IPS-NIHi7 (cell line): ENCODE measurements at regions not wholly inside any gene's neighbourhood (a gene's known extent, or its start where the extent isn't known, plus 50 kb on each side); places are given as distances from the start of the nearest gene placed in this dataset.
"Not testable (repeated sequence)": the region's sequence is repeated elsewhere in the genome, so short reads cannot be mapped to it uniquely, and the experiment has no call there.

Experiments used
- DNase-seq: peaks from one replicate; pipeline ENCODE4 v3.0.0; 2012; ENCODE audit warnings: mixed read lengths; ENCODE audit errors: extremely low spot score

- DNase-seq = not testable (repeated sequence)
Observed at GRCh38 chr1:228892200-228892599, 156.9 kb downstream of the RHOU start.

DNA sequence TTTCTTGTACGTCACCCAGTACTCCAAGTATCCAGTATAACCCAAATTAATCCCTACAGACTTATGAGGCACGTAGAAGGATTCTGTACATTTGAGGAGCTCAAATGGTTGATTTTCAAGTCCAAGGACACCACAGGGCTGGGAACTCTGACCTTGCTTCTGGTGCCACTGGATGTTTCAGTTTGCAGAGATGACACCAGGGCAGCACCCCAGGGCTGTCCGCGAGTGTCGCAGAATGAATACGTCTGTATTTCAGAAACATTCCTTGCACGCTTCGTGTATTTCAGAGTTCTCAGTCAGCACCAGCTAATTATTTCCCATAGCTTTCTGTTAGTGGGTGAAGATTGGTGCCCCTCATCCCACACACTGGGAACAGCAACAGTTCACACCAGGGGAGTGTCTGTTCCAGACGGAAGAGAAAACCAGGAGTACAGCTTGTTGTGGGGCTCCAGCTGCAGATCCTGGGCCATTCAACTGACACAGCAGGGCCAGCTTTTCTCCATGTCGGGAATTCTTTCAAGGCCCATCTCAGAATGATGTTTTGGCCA, 159.2 kb downstream of the RHOU start:
- no peak for DNase-seq

DNA sequence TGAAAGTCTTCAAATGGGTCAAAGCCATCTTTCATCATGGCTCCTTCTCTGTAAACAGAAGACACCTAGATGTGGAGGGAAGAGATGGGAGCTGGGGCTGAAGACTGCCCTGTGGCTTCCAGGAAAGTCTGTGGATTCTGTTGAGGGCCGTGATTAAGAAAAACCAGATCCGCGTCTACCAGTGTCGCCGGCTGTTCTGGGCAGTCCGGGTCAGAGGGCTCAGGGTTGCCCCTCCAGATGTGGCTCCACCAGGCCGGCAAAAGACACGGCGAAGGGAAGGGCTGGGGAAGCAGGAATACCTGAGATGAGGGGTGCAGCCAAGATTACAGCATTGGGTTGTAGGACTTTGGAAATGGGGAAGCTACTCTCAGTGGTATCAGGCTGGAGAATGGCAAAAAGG, 162.6 kb downstream of the RHOU start:
- no peak for DNase-seq

- no peak for DNase-seq
Observed at GRCh38 chr1:228898582-228898992, 163.3 kb downstream of the RHOU start.

GRCh38 chr1:228899421-228899956, 164.2 kb downstream of the RHOU start:
- DNase-seq = no peak

DNA sequence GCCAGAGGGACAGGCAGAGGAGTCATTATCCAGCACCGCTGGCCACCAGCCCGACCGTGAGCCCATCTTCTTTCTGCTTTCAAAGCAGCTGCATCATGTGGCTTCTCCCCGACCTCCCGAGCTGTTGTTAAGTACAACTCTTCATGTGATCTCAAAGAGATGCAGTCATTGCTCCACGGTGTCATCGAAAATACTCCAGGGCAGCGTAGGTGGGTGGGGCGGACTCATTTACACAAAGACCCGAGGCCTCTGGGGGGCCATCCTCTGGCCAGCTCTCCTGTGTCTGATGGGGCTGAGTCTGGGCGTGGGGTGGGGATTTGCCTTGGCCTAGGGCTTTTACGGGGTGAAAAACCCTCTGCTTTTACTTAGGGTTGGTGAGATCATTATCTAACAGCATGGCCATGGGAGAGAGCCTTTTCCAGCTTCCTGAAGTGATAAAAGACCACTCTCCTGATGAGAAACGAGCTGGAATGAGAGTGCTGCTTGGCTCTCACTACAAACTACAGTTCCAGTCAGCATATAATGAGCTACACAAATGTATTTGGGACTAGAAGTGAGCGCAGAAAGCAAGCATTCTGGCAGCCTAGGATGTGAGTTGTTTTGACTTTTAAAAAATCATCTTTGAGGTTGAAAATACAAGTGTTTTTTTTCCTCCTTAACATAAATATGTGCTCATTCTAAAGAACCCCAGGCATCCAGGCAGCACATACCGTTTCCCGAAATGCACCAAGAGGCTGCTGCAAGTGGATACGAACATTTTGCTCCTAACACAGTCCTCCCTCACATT, 165.0 kb downstream of the RHOU start:
- DNase-seq = no peak

DNA sequence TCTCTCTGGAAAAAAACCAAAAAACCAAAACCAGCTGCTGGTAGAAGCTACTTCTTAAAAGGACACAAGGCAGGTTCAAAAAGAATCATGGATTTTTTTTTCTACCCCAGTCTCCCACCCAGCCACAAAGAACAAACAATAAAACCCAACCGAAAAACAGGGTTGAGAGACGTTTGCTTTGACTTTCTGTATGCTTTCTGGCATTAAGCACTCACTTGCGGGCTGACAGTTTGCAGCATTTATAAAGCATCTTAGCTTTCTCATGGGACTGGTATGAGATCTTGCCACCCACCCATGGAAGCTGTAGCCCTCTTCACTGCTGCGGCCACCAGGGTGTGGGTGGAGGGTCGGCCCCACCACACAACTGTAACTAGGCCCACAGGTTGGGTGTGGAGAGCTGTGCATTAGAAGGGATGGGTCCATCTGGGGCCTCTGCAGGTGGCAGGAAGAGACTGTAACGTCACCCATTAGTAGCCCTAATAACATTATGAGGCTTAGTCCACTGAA, 165.7 kb downstream of the RHOU start:
- DNase-seq = no peak

- DNase-seq = no peak
Observed at GRCh38 chr1:228901936-228902681, 166.8 kb downstream of the RHOU start.

DNA sequence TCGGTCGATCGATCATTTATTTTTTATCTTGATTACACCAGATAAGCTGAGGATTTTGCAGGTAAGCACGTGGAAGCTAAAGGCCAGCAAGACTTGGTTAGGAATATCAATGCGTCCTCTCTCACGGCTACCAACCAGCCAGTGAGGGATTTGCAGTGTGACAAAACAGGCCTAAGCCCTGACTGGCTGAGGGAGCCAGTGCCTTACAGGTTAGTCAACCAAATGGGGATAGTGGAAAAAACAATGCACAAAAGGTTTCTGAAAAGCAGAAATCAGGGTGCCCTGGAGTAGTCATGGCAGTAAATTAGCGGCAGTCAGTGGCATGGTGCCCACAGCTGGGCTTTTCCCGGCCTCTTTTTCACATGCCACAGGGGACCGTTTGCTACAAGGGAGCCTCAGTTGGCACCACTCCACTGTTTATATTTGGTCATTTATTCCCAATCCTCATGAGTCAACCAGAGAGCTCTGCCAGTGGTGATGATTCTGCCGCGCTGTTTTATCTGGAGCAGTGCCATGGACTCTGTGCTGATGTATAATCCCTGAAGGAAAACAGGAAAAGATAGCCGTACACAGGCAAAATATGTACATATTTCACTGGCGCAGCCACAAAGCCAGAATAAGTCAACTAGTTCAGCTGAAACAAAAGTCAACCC, 167.6 kb downstream of the RHOU start:
- DNase-seq = no peak

DNA sequence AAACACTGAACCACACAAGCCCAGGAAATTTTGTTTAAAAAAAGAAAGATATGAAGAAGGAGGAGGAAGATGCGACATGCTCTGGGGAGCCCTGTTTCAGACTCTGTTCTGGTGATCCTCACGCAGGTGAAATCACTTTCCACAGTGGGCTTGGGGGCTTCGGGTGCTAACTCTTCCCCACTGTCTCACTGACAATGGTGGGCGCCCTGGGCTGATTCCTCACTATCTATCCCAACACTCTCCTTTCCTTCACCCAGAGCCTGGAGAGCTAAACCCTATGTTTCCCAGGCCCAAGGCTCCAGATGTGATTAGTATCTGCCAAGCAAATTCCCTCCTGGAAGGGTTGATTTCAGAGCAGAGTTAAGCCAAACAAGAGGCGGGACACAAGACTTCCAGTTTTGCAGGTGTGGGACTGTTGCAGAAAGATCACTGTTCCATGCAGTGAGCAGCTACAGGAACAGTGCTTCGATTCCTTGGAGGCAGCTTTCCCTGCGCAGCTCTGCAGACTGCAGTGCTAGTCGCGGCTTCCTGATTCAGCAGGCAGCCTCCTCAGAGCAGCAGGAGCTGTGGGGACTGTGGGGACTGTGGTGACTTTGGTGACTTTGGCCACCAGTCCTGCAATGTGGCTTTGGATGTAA, 168.3 kb downstream of the RHOU start:
- DNase-seq = no peak

- no peak for DNase-seq
Observed at GRCh38 chr1:228904222-228904621, 168.9 kb downstream of the RHOU start.

DNA sequence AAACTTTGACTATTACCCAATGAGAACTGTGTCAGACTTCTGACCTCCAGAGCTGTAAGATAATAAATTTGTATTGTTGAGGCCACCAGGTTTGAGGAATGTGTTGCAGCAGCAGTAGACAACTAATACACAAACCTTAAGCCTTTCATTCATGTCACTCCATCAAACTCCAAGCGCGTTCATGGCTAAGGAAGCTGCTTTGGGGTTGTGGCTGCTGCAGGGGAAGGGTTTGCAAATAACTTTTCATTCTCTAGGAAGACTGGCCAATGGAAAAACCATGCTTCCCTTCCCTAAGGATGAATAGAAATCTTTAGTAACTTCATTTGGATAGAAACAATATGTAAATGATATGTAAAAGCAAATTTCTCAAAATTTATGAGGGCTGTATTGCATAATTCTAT, 170.4 kb downstream of the RHOU start:
- DNase-seq = no peak

DNA sequence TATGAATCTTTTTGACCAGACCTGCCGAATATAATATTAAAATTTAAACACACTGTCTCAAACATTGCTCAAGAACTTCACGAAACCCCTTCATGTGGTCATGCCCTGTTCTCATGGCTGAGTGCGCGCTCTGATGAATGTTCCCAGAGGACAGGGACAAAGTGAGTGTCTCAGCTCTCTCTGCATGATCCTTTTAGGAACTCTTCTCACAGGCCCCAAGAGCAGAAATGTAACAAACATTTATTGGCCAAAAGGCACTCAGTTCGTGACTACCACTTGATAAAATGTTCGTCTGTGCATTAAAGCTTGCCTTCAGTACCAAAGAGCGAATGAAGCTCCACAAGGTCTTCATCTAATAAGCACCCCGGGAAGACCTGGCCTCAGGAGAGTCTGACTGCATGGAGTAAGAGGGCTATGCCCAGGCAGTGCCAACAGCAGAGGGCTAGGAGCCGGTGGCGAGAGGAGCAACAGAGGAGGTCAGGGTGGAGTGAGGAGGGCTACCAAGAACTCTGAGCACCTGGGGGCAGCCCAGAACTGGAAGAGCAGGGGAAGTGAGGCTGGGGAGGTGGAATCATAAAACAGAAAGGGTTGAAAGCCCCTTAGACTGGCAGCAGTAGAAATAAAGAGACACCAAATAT, 171.1 kb downstream of the RHOU start:
- no peak for DNase-seq

- no peak for DNase-seq
Observed at GRCh38 chr1:228911225-228912210, 176.2 kb downstream of the RHOU start.

DNA sequence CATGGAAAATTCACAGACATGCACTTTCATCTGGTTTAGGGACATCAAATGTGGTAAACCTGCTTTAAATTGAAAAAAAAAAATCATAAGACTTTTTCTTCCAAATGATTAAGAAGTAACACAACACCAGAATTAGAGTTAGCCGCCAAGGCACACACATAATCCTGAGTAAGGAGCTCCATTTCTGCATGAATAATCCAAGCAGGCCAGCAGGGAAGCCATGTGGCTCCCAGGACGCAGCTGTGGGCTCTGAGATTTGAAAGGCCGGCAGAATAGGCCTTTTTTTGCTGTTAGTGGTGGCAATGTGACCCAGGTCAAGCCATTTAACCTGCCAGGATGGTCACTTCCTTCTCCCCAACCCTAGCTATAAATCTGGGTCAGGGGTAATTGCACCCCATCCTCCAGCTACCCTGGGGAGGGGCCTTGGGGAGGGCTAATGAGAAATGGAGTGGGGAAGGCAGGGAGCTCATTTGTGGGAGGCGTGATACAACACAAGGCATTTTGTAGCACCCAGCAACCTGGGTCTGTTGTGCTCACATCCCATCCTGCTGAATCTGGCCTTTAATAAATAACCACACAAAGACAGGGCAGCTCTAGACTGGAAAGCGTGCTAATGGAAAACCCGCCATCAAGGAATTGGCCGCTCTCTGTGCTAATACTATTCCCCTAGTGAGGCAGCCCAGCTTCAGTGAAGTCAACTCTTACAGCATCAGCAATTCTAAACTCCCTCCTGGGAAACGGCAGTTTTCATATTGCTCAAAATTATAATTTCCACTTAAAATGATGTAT, 178.5 kb downstream of the RHOU start:
- no peak for DNase-seq

- DNase-seq = no peak
Observed at GRCh38 chr1:228914700-228915099, 179.4 kb downstream of the RHOU start.

DNA sequence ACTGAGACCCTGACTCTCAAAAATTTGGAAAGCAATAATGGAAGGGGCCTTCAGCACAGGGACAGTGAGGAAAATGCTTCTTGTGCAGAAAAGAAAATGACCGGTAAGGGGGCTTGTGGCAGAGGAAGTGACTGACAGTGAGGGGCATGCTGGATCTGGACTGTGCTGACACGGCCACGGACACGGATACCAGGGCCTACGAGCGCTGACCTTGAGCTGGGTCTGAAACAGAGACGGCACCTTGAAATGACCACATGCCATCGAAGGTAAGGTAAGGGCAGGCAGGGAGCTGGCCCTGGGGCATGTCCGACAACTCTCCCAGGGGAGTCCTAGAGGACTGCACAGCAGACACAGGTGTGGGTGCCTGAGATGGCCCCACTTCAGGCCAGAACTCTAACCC, 182.1 kb downstream of the RHOU start:
- no peak for DNase-seq

DNA sequence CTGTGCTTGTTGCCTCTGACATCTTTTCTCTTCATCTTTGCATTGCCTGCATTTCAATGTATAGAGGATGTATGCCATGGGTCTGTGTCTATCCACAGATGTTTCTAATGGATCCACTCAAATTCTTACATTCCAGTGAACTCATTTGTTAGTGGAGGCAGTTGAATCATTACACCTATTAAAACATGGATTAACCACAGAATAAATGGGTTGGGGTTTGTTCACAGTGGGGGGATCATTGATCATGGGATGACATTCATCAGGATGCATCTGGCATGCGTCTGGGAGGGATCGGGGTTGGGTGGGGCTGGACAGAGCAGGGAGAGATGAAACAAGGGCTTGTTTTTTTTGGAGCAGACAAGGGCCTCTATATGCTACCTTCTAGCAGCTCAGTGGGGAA, 182.5 kb downstream of the RHOU start:
- no peak for DNase-seq

DNA sequence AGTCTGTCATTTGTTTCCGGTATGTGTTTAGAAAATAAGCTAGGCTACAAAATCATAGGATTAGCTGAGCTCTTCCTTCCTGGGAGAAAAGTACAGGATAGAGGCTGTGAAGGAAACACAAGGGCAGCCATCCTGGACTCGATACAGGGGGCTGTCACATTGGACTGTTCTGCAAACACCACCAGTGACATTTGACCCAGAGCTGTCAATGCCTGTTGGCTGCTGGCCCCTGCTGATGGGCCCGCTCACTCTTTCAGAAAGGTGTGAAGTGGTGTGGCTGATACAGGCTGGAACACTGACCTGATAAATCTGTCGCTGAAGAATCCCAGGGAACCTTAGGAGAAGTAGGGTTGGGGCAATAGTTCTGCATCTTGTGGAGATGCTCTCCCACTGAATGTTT, 183.1 kb downstream of the RHOU start:
- DNase-seq = no peak
